DND-41 (cell line): ENCODE measurements at regions not wholly inside any gene's neighbourhood (a gene's known extent, or its start where the extent isn't known, plus 50 kb on each side); places are given as distances from the start of the nearest gene placed in this dataset.

Source experiments
- ATAC-seq: fragments of 200-7000 bp; cut with Tn5 transposase; 3 replicates; pipeline ENCODE4 v1.9.1; 2021; ENCODE audit warnings: low read depth; ENCODE audit not compliant: insufficient read depth
- DNase-seq: peaks from one replicate; pipeline ENCODE4 v3.0.0-alpha.2; 2020
- H2AFZ ChIP-seq: 2 replicates; pipeline ENCODE4 v1.6.0; 2012; ENCODE audit warnings: low read depth, low read length
- H3K27ac ChIP-seq: 2 replicates; pipeline ENCODE4 v1.5.1; 2012; ENCODE audit warnings: low read length, inconsistent platforms
- H3K27me3 ChIP-seq: fragments of 200-600 bp; sonication (generic); 2 replicates; pipeline ENCODE4 v1.6.0; 2012; ENCODE audit warnings: low read length, mild to moderate bottlenecking, inconsistent platforms; ENCODE audit not compliant: insufficient read depth, poor library complexity
- H3K36me3 ChIP-seq: 2 replicates; pipeline ENCODE4 v1.5.1; 2012; ENCODE audit warnings: low read length, inconsistent platforms; ENCODE audit not compliant: insufficient read depth
- H3K4me1 ChIP-seq: 2 replicates; pipeline ENCODE4 v1.5.1; 2012; ENCODE audit warnings: mild to moderate bottlenecking, low read length; ENCODE audit not compliant: insufficient read depth
- H3K4me2 ChIP-seq: 2 replicates; pipeline ENCODE4 v1.6.0; 2012; ENCODE audit warnings: mild to moderate bottlenecking, moderate library complexity, low read length, inconsistent platforms; ENCODE audit not compliant: insufficient read depth
- H3K4me3 ChIP-seq, 2 experiments: fragments of 200-600 bp in 1 of 2; shearing (Covaris generic) in 1 of 2; 2 replicates each; pipeline ENCODE4 v1.5.1; 2012 to 2016; ENCODE audit warnings: inconsistent platforms in 2 of 2, low read length in 2 of 2, mild to moderate bottlenecking in 2 of 2, low read depth in 1 of 2, moderate library complexity in 1 of 2
- H3K79me2 ChIP-seq: 2 replicates; pipeline ENCODE4 v1.6.0; 2012; ENCODE audit warnings: low read length, inconsistent platforms; ENCODE audit not compliant: insufficient read depth
- H3K9ac ChIP-seq: 2 replicates; pipeline ENCODE4 v1.6.0; 2012; ENCODE audit warnings: low read depth, mild to moderate bottlenecking, inconsistent platforms, low read length, moderate library complexity
- H3K9me3 ChIP-seq: 2 replicates; pipeline ENCODE4 v1.5.1; 2012; ENCODE audit warnings: low read length, moderate library complexity, mild to moderate bottlenecking, inconsistent platforms; ENCODE audit not compliant: insufficient read depth, severe bottlenecking
- H4K20me1 ChIP-seq: 2 replicates; pipeline ENCODE4 v1.6.0; 2012; ENCODE audit warnings: low read length; ENCODE audit not compliant: insufficient read depth
- EZH2 ChIP-seq: IDR thresholded peaks from 3 replicates; pipeline ENCODE4 v1.6.1; 2012; ENCODE audit warnings: borderline replicate concordance, low read depth, mild to moderate bottlenecking, moderate library complexity, low read length, inconsistent platforms; ENCODE audit not compliant: severe bottlenecking
- TF ChIP-seq, protein P1 (sequence below): IDR thresholded peaks from 2 replicates; pipeline ENCODE4 v1.5.1; 2012; ENCODE audit warnings: borderline replicate concordance, low read length, moderate library complexity, mild to moderate bottlenecking; ENCODE audit not compliant: poor library complexity, severe bottlenecking; ENCODE audit errors: extremely low read depth

DNA sequence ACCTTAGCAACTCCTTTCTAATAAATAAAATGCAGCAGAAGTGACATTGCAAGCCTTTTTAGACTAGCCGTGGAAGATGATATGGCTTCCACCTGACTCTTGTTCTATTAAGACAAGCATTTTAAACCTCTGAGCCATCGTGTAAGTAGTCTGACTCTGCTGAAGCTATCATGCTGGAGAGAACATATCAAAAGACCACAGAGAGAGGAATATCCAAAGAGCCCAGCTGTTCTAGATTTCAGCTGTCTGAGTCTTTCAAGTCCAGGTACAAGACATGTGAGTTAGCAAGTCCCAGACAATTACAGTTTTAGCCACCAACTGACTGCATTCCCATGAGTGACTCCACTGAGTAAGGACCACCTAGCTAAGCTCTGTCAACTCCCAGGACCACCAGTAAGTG, 517.0 kb upstream of the NAALADL2 start:
- no peaks in the 10 kb centered on the region for H3K4me1 ChIP-seq
- H3K79me2 ChIP-seq, result no peaks in the 10 kb centered on the region
- H2AFZ ChIP-seq, result no peak overlapping the region
- no peak for TF ChIP-seq EZH2
- TF ChIP-seq, protein P1, sequence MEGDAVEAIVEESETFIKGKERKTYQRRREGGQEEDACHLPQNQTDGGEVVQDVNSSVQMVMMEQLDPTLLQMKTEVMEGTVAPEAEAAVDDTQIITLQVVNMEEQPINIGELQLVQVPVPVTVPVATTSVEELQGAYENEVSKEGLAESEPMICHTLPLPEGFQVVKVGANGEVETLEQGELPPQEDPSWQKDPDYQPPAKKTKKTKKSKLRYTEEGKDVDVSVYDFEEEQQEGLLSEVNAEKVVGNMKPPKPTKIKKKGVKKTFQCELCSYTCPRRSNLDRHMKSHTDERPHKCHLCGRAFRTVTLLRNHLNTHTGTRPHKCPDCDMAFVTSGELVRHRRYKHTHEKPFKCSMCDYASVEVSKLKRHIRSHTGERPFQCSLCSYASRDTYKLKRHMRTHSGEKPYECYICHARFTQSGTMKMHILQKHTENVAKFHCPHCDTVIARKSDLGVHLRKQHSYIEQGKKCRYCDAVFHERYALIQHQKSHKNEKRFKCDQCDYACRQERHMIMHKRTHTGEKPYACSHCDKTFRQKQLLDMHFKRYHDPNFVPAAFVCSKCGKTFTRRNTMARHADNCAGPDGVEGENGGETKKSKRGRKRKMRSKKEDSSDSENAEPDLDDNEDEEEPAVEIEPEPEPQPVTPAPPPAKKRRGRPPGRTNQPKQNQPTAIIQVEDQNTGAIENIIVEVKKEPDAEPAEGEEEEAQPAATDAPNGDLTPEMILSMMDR, result no peak
- DNase-seq (no peak), ATAC-seq (no peak)
- H4K20me1 ChIP-seq, result no peaks in the 10 kb centered on the region
- no peaks in the 10 kb centered on the region for H3K9me3 ChIP-seq
- no peak overlapping the region for H3K4me2 ChIP-seq
- H3K36me3 ChIP-seq, result no peaks in the 10 kb centered on the region
- no peak overlapping the region for H3K27ac ChIP-seq
- H3K4me3 ChIP-seq, result no peak overlapping the region
- no peaks in the 10 kb centered on the region for H3K27me3 ChIP-seq
- H3K9ac ChIP-seq, result no peak overlapping the region

DNA sequence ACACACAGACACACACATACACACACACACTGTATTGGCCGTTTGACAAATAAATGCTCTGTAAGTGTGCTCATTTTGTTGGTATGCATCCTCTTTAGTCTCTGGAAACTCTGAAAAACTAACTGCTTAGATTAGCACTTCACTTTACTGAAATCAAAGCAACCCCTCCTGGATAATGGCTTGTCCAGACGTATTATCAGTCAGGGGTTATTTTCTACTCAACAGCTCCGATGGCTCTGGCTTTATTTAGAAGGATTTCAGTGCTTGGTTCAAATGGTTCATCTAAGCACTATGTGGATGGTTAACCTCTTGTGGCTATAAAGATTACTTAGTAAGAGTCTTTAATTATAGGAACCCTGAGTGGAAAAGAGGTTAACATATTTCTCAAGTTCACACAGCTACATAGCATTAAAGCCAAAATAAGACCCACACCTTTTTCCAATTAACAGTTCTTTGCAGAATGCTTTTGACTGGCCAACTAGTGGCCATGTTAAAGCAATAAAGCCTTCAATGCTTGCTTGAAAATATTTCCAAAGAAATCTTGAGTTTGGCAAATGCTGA, 516.1 kb upstream of the NAALADL2 start:
- H3K9ac ChIP-seq, result no peak overlapping the region
- H3K9me3 ChIP-seq, result no peaks in the 10 kb centered on the region
- no peak overlapping the region for H2AFZ ChIP-seq
- no peak for TF ChIP-seq EZH2
- TF ChIP-seq, protein P1, result no peak
- no peak overlapping the region for H3K4me2 ChIP-seq
- H3K4me1 ChIP-seq, result no peaks in the 10 kb centered on the region
- H3K27me3 ChIP-seq, result no peaks in the 10 kb centered on the region
- no peaks in the 10 kb centered on the region for H4K20me1 ChIP-seq
- H3K27ac ChIP-seq, result no peak overlapping the region
- DNase-seq (no peak), ATAC-seq (no peak)
- H3K4me3 ChIP-seq, result no peak overlapping the region
- no peaks in the 10 kb centered on the region for H3K36me3 ChIP-seq
- no peaks in the 10 kb centered on the region for H3K79me2 ChIP-seq

DNA sequence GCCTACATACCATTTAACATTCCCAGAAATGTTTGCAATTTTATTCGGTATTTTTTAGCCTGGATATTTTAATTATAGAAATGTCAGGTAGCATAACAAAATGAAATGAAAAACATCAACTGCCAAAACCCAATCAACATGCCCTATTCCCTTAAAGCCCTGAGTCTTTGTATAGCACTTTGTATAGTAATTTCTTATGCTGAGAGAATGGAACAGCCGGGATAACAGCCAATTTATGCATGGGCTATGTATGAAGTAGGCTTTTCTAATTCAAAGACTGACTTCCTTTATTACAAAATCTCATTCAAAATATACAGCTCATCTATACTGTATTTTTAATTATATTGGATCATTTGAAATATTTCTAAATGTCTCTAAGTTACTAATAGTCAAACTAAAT, 513.0 kb upstream of the NAALADL2 start:
- H3K4me2 ChIP-seq, result no peak overlapping the region
- H3K27ac ChIP-seq, result no peak overlapping the region
- H3K79me2 ChIP-seq, result no peaks in the 10 kb centered on the region
- H3K9ac ChIP-seq, result no peak overlapping the region
- DNase-seq (no peak), ATAC-seq (no peak)
- no peak overlapping the region for H3K4me3 ChIP-seq
- no peaks in the 10 kb centered on the region for H3K36me3 ChIP-seq
- H4K20me1 ChIP-seq, result no peaks in the 10 kb centered on the region
- H3K27me3 ChIP-seq, result no peaks in the 10 kb centered on the region
- H2AFZ ChIP-seq, result no peak overlapping the region
- H3K4me1 ChIP-seq, result no peaks in the 10 kb centered on the region
- no peak for TF ChIP-seq EZH2
- TF ChIP-seq, protein P1, result no peak
- no peaks in the 10 kb centered on the region for H3K9me3 ChIP-seq

DNA sequence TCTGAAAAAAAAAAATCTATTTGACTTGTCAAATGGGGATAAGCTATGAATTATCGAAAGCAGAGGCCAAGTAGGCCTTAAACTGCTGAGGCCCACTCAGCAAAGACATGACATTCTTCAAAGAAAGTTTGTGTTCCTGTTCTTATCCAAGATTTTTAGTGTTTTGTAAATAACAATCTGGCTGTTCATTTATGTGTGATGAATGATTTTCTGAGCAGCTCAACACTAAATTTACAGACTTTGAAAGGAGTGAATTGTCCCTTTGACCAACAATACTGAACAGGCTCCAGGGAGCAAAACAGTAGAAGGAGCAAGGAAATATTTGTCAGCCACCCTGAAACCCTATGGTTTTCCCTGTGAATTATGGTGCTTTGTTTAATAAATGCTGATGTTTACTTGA, 512.6 kb upstream of the NAALADL2 start:
- no peak for DNase-seq
- Histone ChIP-seq H3K9ac (no peak overlapping the region), H3K4me2 (no peak overlapping the region), H3K4me3 (no peak overlapping the region), H3K27ac (no peak overlapping the region), H3K27me3 (no peaks in the 10 kb centered on the region), H3K4me1 (no peaks in the 10 kb centered on the region), H4K20me1 (no peaks in the 10 kb centered on the region), H3K79me2 (no peaks in the 10 kb centered on the region), H3K9me3 (no peaks in the 10 kb centered on the region), H3K36me3 (no peaks in the 10 kb centered on the region), H2AFZ (no peak overlapping the region)
- TF ChIP-seq, protein P1, result no peak
- TF ChIP-seq EZH2, result no peak
- no peak for ATAC-seq
